Heart left ventricle (tissue), 13 donors: ENCODE measurements at regions not wholly inside any gene's neighbourhood (a gene's known extent, or its start where the extent isn't known, plus 50 kb on each side); places are given as distances from the start of the nearest gene placed in this dataset.

ENCODE experiments used
- POLR2A ChIP-seq, 2 donors: fragments of 450-650 bp; IDR thresholded peaks; one replicate each; pipeline ENCODE4 v1.6.1; 2017; ENCODE audit warnings: antibody characterized with exemption in 2 of 2, mild to moderate bottlenecking in 2 of 2, moderate library complexity in 2 of 2
- TF ChIP-seq, protein P1 (sequence below), 12 donors: fragments of 200-600 bp; sonication (generic) in 4 of 12; IDR thresholded peaks; one replicate each; pipeline versions ENCODE4 v1.5.0 to v1.8.0; 2018 to 2022; ENCODE audit warnings: antibody characterized with exemption in 12 of 12, mild to moderate bottlenecking in 5 of 12
- donor health status: ischemic (EF 13 %, LVEDD 7.1; RV severe dilation, severe dysfunction).
- donor health status: DM: no; HTN: yes; CAD: no.
- donor health status: DM: no; HTN: no; CAD: no.
- donor health status: ischemic (EF 25% LVEDD 6.9; RV normal size, moderate dysfunction).
- donor health status: ischemic (EF 25% LVEDD 5.7; RV mildly dilated, moderate dysfunction).
- donor health status: ischemic (EF 35%, LVEDD 5.7; RV mildly dilated, moderate dysfunction).
- donor health status: nonischemic (EF 11% LVEDD 7.7; RV severe dilation, severe dysfunction).
- donor health status: DM: yes; HTN: yes; CAD: no.
- donor health status: PGD.
- donor health status: ischemic (EF 29% LVEDD 5.4; RV normal size, mild dysfunction).
- donor health status: nonischemic (EF 23%, LVEDD 6.1; RV moderate dilation, normal function).

DNA sequence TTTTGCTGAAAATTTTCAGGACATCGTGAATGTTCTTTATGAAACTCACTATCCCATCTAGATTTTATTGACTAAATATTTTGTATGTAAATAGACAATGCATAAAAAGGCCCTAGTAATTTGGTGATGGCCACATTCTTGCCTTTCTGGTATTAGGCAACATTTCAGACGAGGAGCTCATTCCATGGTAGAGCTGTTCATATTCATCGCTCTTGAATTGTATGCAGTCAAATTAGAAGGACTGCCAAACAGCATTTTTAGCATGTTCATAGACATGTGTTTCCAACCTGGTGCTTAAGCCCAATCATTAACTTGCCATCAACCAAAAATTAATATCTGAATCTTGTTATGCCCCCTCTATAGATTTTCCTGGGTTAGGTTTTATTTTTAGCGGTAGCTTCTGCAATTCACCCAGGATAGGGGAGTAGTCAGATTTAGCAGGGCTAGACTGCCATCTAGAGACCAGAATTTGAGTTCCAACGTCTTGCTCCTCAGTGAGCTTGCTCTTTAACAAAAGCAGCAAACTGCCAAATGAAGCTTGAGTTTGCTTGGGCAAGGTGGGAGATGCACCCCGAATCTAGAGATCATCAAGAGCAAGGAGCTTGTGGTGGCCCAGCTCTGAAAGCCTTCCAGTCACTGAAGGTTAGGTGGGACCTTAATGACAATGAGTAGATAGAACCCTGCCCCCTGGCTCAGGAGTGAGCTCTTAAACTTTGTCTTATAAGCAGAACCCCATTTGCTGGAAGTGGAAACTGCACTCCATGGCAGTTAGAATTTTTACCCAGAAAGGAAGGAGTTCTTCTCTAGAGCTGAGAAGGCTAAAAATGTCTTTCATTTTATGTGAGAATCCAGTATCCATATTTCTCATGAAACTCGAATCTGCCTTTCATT lies 456.2 kb downstream of the RASEF start:
- TF ChIP-seq, protein P1, sequence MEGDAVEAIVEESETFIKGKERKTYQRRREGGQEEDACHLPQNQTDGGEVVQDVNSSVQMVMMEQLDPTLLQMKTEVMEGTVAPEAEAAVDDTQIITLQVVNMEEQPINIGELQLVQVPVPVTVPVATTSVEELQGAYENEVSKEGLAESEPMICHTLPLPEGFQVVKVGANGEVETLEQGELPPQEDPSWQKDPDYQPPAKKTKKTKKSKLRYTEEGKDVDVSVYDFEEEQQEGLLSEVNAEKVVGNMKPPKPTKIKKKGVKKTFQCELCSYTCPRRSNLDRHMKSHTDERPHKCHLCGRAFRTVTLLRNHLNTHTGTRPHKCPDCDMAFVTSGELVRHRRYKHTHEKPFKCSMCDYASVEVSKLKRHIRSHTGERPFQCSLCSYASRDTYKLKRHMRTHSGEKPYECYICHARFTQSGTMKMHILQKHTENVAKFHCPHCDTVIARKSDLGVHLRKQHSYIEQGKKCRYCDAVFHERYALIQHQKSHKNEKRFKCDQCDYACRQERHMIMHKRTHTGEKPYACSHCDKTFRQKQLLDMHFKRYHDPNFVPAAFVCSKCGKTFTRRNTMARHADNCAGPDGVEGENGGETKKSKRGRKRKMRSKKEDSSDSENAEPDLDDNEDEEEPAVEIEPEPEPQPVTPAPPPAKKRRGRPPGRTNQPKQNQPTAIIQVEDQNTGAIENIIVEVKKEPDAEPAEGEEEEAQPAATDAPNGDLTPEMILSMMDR (IDR thresholded peaks at IDR 0.05) = peak; percentile 48 to 80 (median 70)
- no peak for TF ChIP-seq POLR2A (IDR thresholded peaks at IDR 0.05)
